Upper lobe of left lung (tissue), 4 donors: ENCODE measurements at regions not wholly inside any gene's neighbourhood (a gene's known extent, or its start where the extent isn't known, plus 50 kb on each side); places are given as distances from the start of the nearest gene placed in this dataset.

Experiments used
- EP300 ChIP-seq, 4 donors: sonication (generic); formaldehyde crosslinking; IDR thresholded peaks; one replicate each; pipeline ENCODE4 v1.5.1; 2017; ENCODE audit warnings: antibody characterized with exemption in 4 of 4, control low read depth in 2 of 4
- POLR2A ChIP-seq, 4 donors: fragments of 450-650 bp; IDR thresholded peaks; one replicate each; pipeline ENCODE4 v1.5.1; 2016 to 2017; ENCODE audit warnings: antibody characterized with exemption in 4 of 4, mild to moderate bottlenecking in 2 of 4
- TF ChIP-seq, protein P1 (sequence below), 6 experiments: fragments of 450-650 bp in 4 of 6; fragments of 200-600 bp in 2 of 6; sonication (generic) in 2 of 6; IDR thresholded peaks; one replicate each; pipeline ENCODE4 v1.5.1; 2016 to 2019; ENCODE audit warnings: antibody characterized with exemption in 6 of 6

GRCh38 chr20:1810926-1811620 lies 84.1 kb upstream of the SIRPA start:
- TF ChIP-seq POLR2A (IDR thresholded peaks at IDR 0.05) (peak in 1 of 4 donors; percentile 21), EP300 (IDR thresholded peaks at IDR 0.05) (no peak)
- TF ChIP-seq, protein P1, sequence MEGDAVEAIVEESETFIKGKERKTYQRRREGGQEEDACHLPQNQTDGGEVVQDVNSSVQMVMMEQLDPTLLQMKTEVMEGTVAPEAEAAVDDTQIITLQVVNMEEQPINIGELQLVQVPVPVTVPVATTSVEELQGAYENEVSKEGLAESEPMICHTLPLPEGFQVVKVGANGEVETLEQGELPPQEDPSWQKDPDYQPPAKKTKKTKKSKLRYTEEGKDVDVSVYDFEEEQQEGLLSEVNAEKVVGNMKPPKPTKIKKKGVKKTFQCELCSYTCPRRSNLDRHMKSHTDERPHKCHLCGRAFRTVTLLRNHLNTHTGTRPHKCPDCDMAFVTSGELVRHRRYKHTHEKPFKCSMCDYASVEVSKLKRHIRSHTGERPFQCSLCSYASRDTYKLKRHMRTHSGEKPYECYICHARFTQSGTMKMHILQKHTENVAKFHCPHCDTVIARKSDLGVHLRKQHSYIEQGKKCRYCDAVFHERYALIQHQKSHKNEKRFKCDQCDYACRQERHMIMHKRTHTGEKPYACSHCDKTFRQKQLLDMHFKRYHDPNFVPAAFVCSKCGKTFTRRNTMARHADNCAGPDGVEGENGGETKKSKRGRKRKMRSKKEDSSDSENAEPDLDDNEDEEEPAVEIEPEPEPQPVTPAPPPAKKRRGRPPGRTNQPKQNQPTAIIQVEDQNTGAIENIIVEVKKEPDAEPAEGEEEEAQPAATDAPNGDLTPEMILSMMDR (IDR thresholded peaks at IDR 0.05) = no peak
